CD4-positive, CD25-positive, alpha-beta regulatory T cell (primary cell): ENCODE measurements at regions not wholly inside any gene's neighbourhood (a gene's known extent, or its start where the extent isn't known, plus 50 kb on each side); places are given as distances from the start of the nearest gene placed in this dataset.
"Not testable (repeated sequence)": the region's sequence is repeated elsewhere in the genome, so short reads cannot be mapped to it uniquely, and the experiment has no call there.

Experiments
- ATAC-seq, 2 donors: fragments of 150-1000 bp; cut with Tn5 transposase; one replicate each; pipeline ENCODE4 v1.10.0; 2021; ENCODE audit warnings: low read depth in 2 of 2, moderate number of reproducible peaks in 2 of 2, moderate library complexity in 1 of 2
- DNase-seq, 3 donors: peaks; one replicate each; pipeline versions ENCODE4 v3.0.0 to v3.0.0-alpha.2; 2012 to 2022; ENCODE audit warnings: mixed read lengths in 1 of 3
- H3K27ac ChIP-seq: one replicate; pipeline ENCODE4 v1.7.0; 2013; ENCODE audit warnings: mild to moderate bottlenecking, low read length; ENCODE audit not compliant: insufficient read depth, poor library complexity, severe bottlenecking
- H3K27me3 ChIP-seq: one replicate; pipeline ENCODE4 v1.7.0; 2013; ENCODE audit warnings: low read length; ENCODE audit not compliant: control insufficient read depth, insufficient read depth
- H3K36me3 ChIP-seq: one replicate; pipeline ENCODE4 v1.7.0; 2013; ENCODE audit warnings: mild to moderate bottlenecking, low read length, moderate library complexity; ENCODE audit not compliant: control insufficient read depth, insufficient read depth
- H3K4me1 ChIP-seq: 2 replicates; pipeline ENCODE4 v1.7.0; 2013; ENCODE audit warnings: mild to moderate bottlenecking, low read length; ENCODE audit not compliant: insufficient read depth, control insufficient read depth, poor library complexity, severe bottlenecking
- H3K4me3 ChIP-seq: one replicate; pipeline ENCODE4 v1.7.0; 2013; ENCODE audit warnings: low read depth, mild to moderate bottlenecking, low read length, moderate library complexity
- H3K9me3 ChIP-seq, 2 experiments: 1 replicate in 1 of 2; 2 replicates in 1 of 2; pipeline ENCODE4 v1.7.0; 2013; ENCODE audit warnings: low read length in 2 of 2, mild to moderate bottlenecking in 1 of 2, moderate library complexity in 1 of 2; ENCODE audit not compliant: control insufficient read depth in 2 of 2
- H3K27ac Mint-ChIP-seq, 3 donors: one replicate each; pipeline ENCODE4 v1.8.0; 2020 to 2022; ENCODE audit warnings: mild to moderate bottlenecking in 3 of 3, mixed read lengths in 3 of 3, moderate library complexity in 2 of 3
- H3K27me3 Mint-ChIP-seq: one replicate; pipeline ENCODE4 v1.8.0; 2022; ENCODE audit warnings: mild to moderate bottlenecking, mixed read lengths
- H3K36me3 Mint-ChIP-seq: one replicate; pipeline ENCODE4 v1.8.0; 2020; ENCODE audit warnings: mixed read lengths
- H3K4me1 Mint-ChIP-seq, 4 donors: one replicate each; pipeline ENCODE4 v1.8.0; 2020 to 2022; ENCODE audit warnings: mixed read lengths in 4 of 4, mild to moderate bottlenecking in 1 of 4
- H3K4me3 Mint-ChIP-seq, 4 donors: one replicate each; pipeline ENCODE4 v1.8.0; 2020 to 2022; ENCODE audit warnings: mild to moderate bottlenecking in 4 of 4, mixed read lengths in 4 of 4, moderate library complexity in 3 of 4
- H3K9me3 Mint-ChIP-seq, 7 donors: one replicate each; pipeline ENCODE4 v1.8.0; 2020 to 2022; ENCODE audit warnings: mixed read lengths in 7 of 7, mild to moderate bottlenecking in 3 of 7, moderate library complexity in 2 of 7

DNA sequence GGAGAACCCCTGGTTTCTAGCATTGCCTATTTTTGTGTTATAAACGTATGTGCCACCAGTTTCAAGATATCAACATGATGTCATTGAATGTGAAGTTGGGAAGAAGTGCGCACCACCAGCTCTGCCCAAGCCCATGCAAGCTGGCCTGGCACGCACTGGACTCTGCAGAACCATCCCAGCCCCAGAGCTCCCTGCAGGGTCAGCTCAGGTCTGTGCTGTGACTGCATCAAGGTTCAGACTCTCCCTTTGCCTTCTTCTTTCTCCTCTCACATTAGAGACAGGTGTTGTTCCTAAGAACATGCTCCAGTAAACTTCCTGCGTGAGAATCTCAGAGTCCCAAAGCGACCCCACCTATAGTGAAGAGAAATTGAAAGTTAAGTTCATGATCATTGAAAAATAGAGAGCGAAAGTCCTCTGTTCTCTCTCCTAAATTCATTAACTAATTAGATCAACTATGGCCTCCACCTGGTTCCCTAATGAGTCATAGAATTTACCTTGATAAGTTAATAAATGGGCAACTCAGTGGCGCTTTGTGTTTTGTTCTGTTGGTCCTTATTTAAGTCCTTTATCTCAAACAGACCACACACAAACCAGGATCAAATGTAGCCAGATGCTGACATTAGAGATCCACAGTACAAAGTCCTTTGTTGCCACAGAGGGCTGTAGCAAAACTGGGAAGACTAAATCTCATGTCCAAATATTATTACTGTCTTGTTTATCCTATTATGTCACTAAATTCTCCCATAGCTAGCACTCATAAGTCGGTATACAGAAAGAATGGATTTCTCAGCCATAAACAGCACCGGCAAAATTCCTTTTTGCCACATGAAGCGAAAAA is 432.3 kb downstream of the STK39 start:
- H3K4me1 ChIP-seq = no peaks in the 10 kb centered on the region
- H3K4me3 ChIP-seq = no peak overlapping the region
- Mint-ChIP-seq H3K9me3 (no peaks in the 10 kb centered on the region), H3K36me3 (no peaks in the 10 kb centered on the region), H3K27ac (no peak overlapping the region), H3K4me1 (no peaks in the 10 kb centered on the region), H3K4me3 (no peak overlapping the region), H3K27me3 (peaks cover 20% of the 10 kb centered on the region)
- peaks cover 6% of the 10 kb centered on the region for H3K27me3 ChIP-seq
- H3K36me3 ChIP-seq = no peaks in the 10 kb centered on the region
- H3K27ac ChIP-seq = no peak overlapping the region
- no peaks in the 10 kb centered on the region for H3K9me3 ChIP-seq
- no peak for ATAC-seq
- no peak for DNase-seq

DNA sequence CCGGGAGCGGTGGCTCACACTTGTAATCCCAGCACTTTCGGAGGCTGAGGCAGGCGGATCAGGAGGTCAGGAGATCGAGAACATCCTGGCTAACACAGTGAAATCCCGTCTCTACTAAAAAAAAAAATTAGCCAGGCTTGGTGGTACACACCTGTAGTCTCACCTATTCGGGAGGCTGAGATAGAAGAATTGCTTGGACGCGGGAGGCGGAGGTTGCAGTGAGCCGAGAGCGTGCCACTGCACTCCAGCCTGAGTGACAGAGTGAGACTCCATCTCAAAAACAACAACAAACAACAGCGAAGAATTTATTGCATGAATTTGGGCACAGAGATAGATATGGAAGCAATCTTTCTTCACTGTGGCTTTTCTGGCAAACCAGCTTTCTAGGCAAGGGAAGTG is 432.9 kb downstream of the STK39 start:
- not testable (repeated sequence) for ATAC-seq, H3K9me3 Mint-ChIP-seq, H3K36me3 ChIP-seq, H3K27ac Mint-ChIP-seq, H3K4me3 ChIP-seq, H3K27ac ChIP-seq, H3K27me3 ChIP-seq, H3K4me1 Mint-ChIP-seq, H3K4me1 ChIP-seq, H3K9me3 ChIP-seq, H3K36me3 Mint-ChIP-seq, DNase-seq, H3K4me3 Mint-ChIP-seq
- peaks cover 20% of the 10 kb centered on the region for H3K27me3 Mint-ChIP-seq

GRCh38 chr2:167809799-167810198 is 437.6 kb downstream of the STK39 start:
- not testable (repeated sequence) for H3K9me3 Mint-ChIP-seq, H3K27me3 ChIP-seq, H3K4me1 ChIP-seq, H3K4me3 Mint-ChIP-seq, H3K27ac Mint-ChIP-seq, H3K4me3 ChIP-seq, H3K27ac ChIP-seq, DNase-seq, H3K9me3 ChIP-seq, H3K27me3 Mint-ChIP-seq, H3K36me3 ChIP-seq, H3K4me1 Mint-ChIP-seq, ATAC-seq, H3K36me3 Mint-ChIP-seq

GRCh38 chr2:167803449-167803988 is 443.9 kb downstream of the STK39 start:
- no peaks in the 10 kb centered on the region for H3K4me1 Mint-ChIP-seq
- H3K27me3 Mint-ChIP-seq = no peaks in the 10 kb centered on the region
- peaks cover 0 to 7% (median 2%) of the 10 kb centered on the region in 7 donors for H3K9me3 Mint-ChIP-seq
- no peak for ATAC-seq
- no peaks in the 10 kb centered on the region for H3K36me3 Mint-ChIP-seq
- H3K36me3 ChIP-seq = no peaks in the 10 kb centered on the region
- no peak overlapping the region for H3K27ac ChIP-seq
- H3K4me3 Mint-ChIP-seq = no peak overlapping the region
- no peaks in the 10 kb centered on the region for H3K4me1 ChIP-seq
- DNase-seq = no peak
- H3K9me3 ChIP-seq = no peaks in the 10 kb centered on the region
- H3K4me3 ChIP-seq = no peak overlapping the region
- no peaks in the 10 kb centered on the region for H3K27me3 ChIP-seq
- no peak overlapping the region for H3K27ac Mint-ChIP-seq

GRCh38 chr2:167794554-167795255 is 452.7 kb downstream of the STK39 start:
- no peaks in the 10 kb centered on the region for H3K4me1 Mint-ChIP-seq
- H3K9me3 Mint-ChIP-seq = peaks cover 0 to 7% (median 0%) of the 10 kb centered on the region in 7 donors
- Histone ChIP-seq H3K4me3 (no peak overlapping the region), H3K36me3 (no peaks in the 10 kb centered on the region), H3K27ac (no peak overlapping the region), H3K4me1 (no peaks in the 10 kb centered on the region), H3K9me3 (no peaks in the 10 kb centered on the region), H3K27me3 (no peaks in the 10 kb centered on the region)
- H3K36me3 Mint-ChIP-seq = no peaks in the 10 kb centered on the region
- peaks cover 4% of the 10 kb centered on the region for H3K27me3 Mint-ChIP-seq
- DNase-seq = no peak
- no peak for ATAC-seq
- H3K4me3 Mint-ChIP-seq = no peak overlapping the region
- H3K27ac Mint-ChIP-seq = no peak overlapping the region

- Histone ChIP-seq H3K4me1 (no peaks in the 10 kb centered on the region), H3K27ac (no peak overlapping the region), H3K9me3 (no peaks in the 10 kb centered on the region), H3K36me3 (no peaks in the 10 kb centered on the region), H3K4me3 (no peak overlapping the region), H3K27me3 (no peaks in the 10 kb centered on the region)
- peaks cover 0 to 7% (median 0%) of the 10 kb centered on the region in 7 donors for H3K9me3 Mint-ChIP-seq
- no peak overlapping the region for H3K27ac Mint-ChIP-seq
- no peak for ATAC-seq
- H3K27me3 Mint-ChIP-seq = peaks cover 4% of the 10 kb centered on the region
- H3K36me3 Mint-ChIP-seq = no peaks in the 10 kb centered on the region
- DNase-seq = no peak
- no peaks in the 10 kb centered on the region for H3K4me1 Mint-ChIP-seq
- H3K4me3 Mint-ChIP-seq = no peak overlapping the region
Measured at GRCh38 chr2:167793725-167794124, 453.7 kb downstream of the STK39 start.

GRCh38 chr2:167792126-167792525 is 455.3 kb downstream of the STK39 start:
- Mint-ChIP-seq H3K27me3 (peaks cover 4% of the 10 kb centered on the region), H3K4me3 (no peak overlapping the region)
- no peak for DNase-seq

More at GRCh38 chr2:167792126-167792525, 455.3 kb downstream of the STK39 start:
- Mint-ChIP-seq H3K9me3 (peaks cover 0 to 4% (median 2%) of the 10 kb centered on the region in 7 donors), H3K27ac (no peak overlapping the region), H3K36me3 (no peaks in the 10 kb centered on the region), H3K4me1 (no peaks in the 10 kb centered on the region)
- no peak for ATAC-seq
- no peak overlapping the region for H3K4me3 ChIP-seq
- H3K27me3 ChIP-seq = no peaks in the 10 kb centered on the region
- no peaks in the 10 kb centered on the region for H3K4me1 ChIP-seq
- no peaks in the 10 kb centered on the region for H3K9me3 ChIP-seq
- H3K36me3 ChIP-seq = no peaks in the 10 kb centered on the region
- no peak overlapping the region for H3K27ac ChIP-seq
